ENCODE measurements at regions not wholly inside any gene's neighbourhood (a gene's known extent, or its start where the extent isn't known, plus 50 kb on each side); places are given as distances from the start of the nearest gene placed in this dataset.

- no peak for DNase-seq
Measured at GRCh38 chr13:68078469-68078868, 848.3 kb upstream of the PCDH9 start.

- DNase-seq: no peak
Measured at GRCh38 chr13:68076046-68076445, 845.9 kb upstream of the PCDH9 start.

DNA sequence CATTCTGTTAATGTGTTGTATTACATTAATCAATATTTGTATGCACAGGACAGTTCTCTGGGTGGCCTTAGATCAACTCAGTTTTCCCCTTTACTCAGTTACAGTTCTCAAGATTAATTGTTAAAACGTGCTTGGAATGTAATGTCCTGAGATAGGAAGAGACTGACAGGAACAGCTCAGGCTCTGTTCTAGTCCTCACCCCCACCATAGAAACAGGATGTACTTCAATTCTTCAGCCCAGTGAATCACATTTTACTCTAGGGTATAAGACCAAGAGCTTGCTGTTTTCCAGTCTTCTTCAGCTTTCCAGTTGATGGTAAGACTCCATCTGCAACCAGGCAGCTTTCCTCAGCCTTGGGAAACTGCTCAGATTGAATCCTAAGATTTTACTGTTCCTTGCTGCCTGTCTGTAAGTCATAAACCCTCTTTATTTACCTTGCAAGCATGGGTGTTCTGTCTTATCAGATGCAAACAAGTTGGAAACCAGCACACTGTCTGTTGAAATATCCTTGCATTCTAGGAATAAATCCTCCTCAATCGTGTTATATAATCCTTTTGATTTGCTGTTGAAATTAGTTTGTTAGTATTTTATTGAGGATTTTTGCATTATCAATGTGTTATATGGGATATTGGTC, 836.9 kb upstream of the PCDH9 start:
- no peak for DNase-seq

DNA sequence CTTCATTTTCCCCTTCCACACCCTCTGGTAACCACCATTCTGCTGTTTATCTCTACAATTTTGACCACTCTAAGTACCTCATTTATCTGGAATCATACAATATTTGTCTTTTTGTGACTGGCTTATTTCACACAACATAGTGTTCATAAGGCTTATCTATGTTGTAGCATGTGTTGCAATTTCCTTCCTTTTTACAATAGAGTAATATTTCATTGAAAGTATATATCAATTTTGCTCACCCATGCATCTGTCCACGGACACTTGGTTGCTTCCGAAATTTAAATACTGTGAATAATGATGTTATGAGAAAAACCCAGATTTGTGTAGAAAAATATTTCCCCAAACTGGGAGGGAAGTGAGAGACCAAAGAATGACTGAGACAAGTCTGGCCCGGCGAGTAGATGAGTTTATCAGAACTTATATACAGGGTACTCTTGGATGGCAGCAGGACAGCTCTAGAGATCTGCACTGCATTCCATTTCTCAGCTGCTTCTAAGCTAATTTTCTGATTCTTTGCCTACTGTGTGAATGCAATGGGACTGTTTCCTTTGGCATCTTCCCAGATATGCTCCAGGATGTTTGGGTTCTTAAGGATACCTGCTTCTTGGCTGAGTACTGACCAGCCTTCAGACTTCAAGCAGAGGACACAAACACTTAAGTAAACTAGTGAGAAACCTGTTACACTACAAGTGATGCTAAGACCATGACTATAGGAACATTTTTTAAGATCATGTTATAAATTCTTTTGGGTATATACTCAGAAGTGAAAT, 834.0 kb upstream of the PCDH9 start:
- DNase-seq: no peak

DNA sequence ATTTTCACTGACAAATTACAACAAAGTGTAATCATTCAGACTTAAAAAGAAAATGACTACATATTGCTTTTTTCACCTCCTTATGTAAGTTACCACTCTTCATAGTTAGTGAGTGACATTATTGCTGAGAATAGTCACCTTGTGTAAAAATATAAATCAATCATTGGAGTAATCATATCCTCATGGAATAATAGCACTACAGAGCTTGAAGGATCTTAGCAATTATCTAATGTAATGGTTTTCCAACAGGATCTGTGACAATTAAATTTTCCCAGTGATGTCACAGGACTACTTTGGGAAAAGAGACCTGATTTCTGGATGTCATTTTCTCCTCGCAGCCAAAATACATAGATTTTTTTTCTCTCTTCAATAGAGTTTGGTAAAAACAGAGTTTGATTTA, 833.0 kb upstream of the PCDH9 start:
- no peak for DNase-seq

DNA sequence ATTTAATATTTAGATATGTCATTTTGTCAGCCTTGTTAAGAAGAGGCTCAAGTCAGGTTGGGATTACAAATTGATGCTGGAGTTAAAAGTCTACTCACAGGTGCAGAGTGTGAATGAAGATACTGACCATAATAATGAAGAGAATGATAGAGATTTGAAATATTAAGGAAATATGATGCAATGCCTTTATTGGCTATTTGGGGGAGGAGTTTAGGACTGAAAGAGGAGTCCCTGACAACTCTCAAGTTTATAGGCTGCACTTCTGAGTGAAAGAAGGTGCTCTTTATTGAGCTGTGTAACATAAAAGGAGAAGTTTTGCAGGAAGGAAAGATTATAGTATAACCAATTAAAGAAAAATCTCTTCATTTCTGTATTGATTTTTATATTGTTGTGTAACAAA, 827.7 kb upstream of the PCDH9 start:
- no peak for DNase-seq

DNA sequence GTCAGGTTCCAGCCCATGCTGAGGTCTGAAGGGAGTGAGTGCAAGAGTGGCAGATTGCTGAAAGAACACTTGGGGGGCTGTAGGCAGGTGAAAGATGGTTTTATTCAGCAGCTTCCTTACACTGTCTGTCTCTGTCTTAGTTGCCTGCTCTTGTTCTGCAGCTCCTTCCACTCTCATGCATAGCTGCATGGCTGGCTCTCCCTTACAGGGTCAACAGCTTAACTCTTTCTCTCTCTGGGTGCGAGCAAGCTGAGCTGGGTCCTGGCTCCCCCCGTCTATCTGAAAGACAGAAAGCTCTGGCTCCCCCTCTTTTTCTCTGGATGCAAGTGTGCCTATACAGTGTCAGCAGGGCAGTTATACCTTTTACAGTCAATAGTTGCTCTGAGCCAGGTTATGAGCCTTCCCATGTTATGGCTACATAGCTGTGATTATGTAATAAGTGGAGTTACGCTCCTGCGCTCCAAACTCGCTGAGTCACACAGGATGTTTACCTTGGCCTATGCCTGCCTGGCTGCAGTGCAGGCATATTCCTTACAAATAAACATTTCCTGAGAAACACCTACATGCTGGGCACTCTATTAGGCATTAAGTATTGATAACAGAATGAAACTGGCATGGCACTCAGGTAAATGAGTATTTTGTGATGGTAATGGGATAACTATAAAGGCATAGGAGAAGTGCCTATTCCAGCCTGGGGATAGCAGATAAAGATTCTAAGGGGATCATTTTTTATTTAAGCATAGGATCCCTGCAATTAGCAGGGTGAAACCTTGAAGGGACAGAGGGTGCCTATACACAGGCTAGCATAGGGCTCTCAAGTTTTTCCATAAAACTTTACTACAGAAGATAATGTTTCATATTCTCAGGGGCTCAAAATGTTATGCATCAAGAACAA, 826.9 kb upstream of the PCDH9 start:
- no peak for DNase-seq

- no peak for DNase-seq
Measured at GRCh38 chr13:68051910-68052309, 821.8 kb upstream of the PCDH9 start.

DNA sequence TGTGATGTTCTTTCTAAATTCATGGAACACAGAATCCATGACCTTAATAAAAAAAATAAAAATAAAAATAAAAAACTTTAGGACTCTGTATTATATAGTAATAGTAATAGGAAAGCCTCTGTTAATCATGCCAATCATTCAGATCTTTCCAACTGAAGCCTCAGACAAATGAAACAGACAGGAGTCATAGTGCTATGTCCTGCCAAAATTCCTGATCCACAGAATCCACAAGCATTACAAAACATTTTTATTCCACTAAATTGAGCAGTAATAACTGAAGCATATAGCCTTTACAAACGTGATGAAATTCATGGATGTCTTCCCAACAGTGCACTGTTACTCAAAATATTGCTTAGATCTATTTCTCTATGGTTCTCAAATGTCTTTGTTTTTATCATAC, 820.6 kb upstream of the PCDH9 start:
- no peak for DNase-seq

GRCh38 chr13:68048802-68049359, 818.7 kb upstream of the PCDH9 start:
- DNase-seq: no peak

DNA sequence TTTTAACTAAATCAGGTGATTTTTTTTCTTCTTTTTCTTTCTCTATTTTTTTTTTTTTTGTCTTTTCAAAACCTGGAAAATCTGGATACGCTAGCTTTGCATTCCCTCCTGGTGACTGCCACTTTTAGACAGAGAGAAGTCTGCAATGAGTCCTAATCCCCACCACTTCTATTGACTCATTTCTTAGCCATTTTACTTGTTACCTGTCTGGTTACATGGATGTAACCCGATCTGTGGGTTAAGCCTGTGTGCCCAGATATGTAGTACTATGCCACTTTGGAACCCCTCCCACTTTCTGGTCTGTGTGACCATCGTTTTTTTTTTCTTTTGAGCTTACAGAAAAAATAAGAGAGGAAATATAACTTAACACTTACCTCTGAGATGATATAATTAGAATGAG, 817.8 kb upstream of the PCDH9 start:
- DNase-seq: no peak

DNA sequence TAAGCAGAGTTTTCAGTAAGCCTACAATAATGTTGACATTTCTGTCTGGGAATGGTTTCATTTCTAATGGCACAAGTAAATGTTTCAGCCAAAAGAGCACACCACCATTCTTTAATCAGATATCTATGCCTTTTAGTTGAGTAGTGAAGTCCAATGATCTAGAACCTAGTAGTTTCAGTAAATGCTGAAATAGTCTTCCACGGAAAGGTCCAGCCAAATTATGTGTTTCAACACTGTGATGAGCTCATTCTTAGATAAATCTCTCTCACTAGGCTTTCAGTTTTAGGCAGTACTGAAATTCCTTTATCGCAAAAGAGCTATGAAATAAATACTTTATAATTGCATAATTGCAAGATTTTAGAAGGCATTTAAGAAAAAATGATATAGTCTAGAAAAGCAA, 816.8 kb upstream of the PCDH9 start:
- DNase-seq: no peak

GRCh38 chr13:68030152-68030809, 800.1 kb upstream of the PCDH9 start:
- DNase-seq: no peak

DNA sequence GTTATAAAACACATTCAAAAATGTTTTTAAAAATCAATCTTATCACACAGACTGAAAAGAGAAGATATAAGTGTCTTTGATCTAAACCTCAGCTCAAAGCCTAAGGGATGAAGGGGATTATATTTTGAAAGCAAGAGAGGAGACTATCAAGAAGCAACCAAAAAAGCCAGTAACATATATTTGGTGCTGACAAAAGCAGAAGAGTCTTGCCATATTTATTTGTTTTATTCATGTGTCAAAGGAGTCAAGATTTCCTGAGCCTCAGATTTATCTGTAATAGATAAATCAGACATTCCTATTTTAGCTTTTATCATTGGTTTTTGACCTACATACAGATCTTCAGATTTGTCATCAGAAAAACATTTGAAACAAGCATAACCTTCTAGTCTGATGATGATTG, 798.6 kb upstream of the PCDH9 start:
- DNase-seq: no peak

GRCh38 chr13:68027306-68027705, 797.2 kb upstream of the PCDH9 start:
- DNase-seq: no peak

- no peak for DNase-seq
Measured at GRCh38 chr13:68026077-68026476, 795.9 kb upstream of the PCDH9 start.

GRCh38 chr13:68025604-68026003, 795.5 kb upstream of the PCDH9 start:
- DNase-seq: no peak

- no peak for DNase-seq
Measured at GRCh38 chr13:68023838-68024581, 793.9 kb upstream of the PCDH9 start.

DNA sequence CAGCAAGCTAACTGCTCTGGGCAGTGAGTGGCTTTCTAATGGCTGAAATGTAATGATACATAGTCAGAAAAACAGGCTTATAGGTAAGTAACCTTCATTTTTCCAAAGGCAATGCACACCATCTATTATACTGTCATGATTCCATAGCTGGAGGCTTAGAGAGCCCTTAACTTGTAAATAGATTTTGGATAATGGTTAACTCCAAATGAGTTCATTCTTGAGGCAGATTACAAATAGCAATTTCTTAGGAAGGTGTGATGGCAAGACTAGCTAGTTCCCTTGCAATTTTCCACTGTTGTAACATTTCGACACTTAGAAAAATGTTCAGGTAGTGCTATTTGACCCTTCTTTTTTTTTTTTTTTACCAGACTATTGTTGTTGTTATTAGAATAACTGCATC, 789.8 kb upstream of the PCDH9 start:
- DNase-seq: no peak

- no peak for DNase-seq
Measured at GRCh38 chr13:68009546-68009945, 779.4 kb upstream of the PCDH9 start.

- DNase-seq: no peak
Measured at GRCh38 chr13:68007576-68007975, 777.4 kb upstream of the PCDH9 start.

- no peak for DNase-seq
Measured at GRCh38 chr13:67996101-67996500, 766.0 kb upstream of the PCDH9 start.
